ENCODE measurements at regions not wholly inside any gene's neighbourhood (a gene's known extent, or its start where the extent isn't known, plus 50 kb on each side); places are given as distances from the start of the nearest gene placed in this dataset.

DNA sequence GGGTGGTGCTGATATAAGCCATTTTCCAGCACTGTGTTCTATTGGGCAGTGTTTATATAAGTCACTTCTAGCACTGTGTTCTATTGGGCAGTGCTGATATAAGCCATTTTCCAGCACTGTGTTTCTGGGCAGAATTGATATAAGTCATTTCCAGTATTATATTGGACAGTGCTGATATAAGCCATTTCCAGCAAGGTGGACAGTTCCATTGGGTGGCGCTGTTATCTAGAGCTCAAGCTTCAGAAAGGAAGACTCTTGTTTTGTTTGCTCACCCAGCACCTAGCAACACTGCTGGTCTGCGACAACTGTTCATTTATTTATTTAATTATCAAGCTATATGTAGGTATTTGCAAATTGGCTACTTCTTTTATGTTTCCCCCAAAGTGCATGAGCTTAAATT, 690.3 kb downstream of the AACS start:
- TF ChIP-seq POLR2AphosphoS5 (IDR thresholded peaks at IDR 0.05; ENCODE audit: low read depth), result no peak
- TF ChIP-seq, protein P1, sequence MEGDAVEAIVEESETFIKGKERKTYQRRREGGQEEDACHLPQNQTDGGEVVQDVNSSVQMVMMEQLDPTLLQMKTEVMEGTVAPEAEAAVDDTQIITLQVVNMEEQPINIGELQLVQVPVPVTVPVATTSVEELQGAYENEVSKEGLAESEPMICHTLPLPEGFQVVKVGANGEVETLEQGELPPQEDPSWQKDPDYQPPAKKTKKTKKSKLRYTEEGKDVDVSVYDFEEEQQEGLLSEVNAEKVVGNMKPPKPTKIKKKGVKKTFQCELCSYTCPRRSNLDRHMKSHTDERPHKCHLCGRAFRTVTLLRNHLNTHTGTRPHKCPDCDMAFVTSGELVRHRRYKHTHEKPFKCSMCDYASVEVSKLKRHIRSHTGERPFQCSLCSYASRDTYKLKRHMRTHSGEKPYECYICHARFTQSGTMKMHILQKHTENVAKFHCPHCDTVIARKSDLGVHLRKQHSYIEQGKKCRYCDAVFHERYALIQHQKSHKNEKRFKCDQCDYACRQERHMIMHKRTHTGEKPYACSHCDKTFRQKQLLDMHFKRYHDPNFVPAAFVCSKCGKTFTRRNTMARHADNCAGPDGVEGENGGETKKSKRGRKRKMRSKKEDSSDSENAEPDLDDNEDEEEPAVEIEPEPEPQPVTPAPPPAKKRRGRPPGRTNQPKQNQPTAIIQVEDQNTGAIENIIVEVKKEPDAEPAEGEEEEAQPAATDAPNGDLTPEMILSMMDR (IDR thresholded peaks at IDR 0.05; ENCODE audit: insufficient read depth, low read length), result no peak

Measured in HL-60 (cell line).